Esophagus muscularis mucosa (tissue), 3 donors: ENCODE measurements at regions not wholly inside any gene's neighbourhood (a gene's known extent, or its start where the extent isn't known, plus 50 kb on each side); places are given as distances from the start of the nearest gene placed in this dataset.

Experiments
- POLR2A ChIP-seq: fragments of 450-650 bp; IDR thresholded peaks from one replicate; pipeline ENCODE4 v1.6.1; 2017; ENCODE audit warnings: antibody characterized with exemption, moderate library complexity, mild to moderate bottlenecking, low read depth
- POLR2AphosphoS5 ChIP-seq, 2 donors: sonication (generic); formaldehyde crosslinking; IDR thresholded peaks; one replicate each; pipeline ENCODE4 v1.6.1; 2017; ENCODE audit warnings: antibody characterized with exemption in 2 of 2
- TF ChIP-seq, protein P1 (sequence below), 3 experiments: fragments of 200-600 bp in 2 of 3; fragments of 450-650 bp in 1 of 3; sonication (generic) in 2 of 3; IDR thresholded peaks; one replicate each; pipeline ENCODE4 v1.5.1; 2017 to 2019; ENCODE audit warnings: antibody characterized with exemption in 3 of 3, mild to moderate bottlenecking in 2 of 3, moderate library complexity in 1 of 3

DNA sequence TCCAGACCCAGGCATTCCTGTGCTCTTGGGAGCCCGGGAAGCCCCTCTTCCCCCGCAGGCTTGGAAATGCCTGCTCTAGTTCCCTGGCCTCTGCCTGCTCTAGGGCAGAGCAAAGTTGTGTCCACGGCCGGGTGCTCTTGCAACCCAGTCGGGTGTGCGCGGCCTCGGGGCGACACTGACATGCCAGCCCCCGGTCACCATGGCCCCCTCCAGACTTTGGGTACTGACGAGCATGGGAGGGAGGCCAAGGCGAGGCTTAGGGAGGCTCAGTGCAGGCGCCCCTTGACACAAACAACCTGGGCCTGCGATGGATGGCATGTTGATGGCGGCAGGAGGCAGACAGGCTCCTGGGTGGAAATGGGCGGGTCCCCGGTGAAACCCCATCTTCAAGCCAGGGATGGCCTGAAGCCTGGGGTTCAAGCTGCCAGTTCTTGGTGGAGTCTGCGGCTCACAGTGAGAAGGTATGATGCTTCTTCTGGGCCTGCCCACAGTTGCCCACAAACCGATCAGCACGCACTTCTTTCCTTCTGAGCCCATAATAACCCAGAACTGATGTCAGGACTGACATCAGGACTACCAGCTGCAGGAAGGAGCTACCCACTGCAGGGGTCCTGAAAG, 689.9 kb downstream of the DSC3 start:
- TF ChIP-seq POLR2A (no peak), POLR2AphosphoS5 (IDR thresholded peaks at IDR 0.05) (no peak)
- TF ChIP-seq, protein P1, sequence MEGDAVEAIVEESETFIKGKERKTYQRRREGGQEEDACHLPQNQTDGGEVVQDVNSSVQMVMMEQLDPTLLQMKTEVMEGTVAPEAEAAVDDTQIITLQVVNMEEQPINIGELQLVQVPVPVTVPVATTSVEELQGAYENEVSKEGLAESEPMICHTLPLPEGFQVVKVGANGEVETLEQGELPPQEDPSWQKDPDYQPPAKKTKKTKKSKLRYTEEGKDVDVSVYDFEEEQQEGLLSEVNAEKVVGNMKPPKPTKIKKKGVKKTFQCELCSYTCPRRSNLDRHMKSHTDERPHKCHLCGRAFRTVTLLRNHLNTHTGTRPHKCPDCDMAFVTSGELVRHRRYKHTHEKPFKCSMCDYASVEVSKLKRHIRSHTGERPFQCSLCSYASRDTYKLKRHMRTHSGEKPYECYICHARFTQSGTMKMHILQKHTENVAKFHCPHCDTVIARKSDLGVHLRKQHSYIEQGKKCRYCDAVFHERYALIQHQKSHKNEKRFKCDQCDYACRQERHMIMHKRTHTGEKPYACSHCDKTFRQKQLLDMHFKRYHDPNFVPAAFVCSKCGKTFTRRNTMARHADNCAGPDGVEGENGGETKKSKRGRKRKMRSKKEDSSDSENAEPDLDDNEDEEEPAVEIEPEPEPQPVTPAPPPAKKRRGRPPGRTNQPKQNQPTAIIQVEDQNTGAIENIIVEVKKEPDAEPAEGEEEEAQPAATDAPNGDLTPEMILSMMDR (IDR thresholded peaks at IDR 0.05): no peak
